GM10248 (cell line): ENCODE measurements at regions not wholly inside any gene's neighbourhood (a gene's known extent, or its start where the extent isn't known, plus 50 kb on each side); places are given as distances from the start of the nearest gene placed in this dataset.

ENCODE experiments used
- CTCF ChIA-PET: fragments of 300-600 bp; sonication (Branson Sonifier 250); formaldehyde crosslinking; extraction: SDS; loops from one replicate; lab custom pipeline; 2021; ENCODE audit warnings: antibody characterized with exemption; lab: Yijun Ruan, JAX
- POLR2A ChIA-PET: fragments of 350-650 bp; sonication (Branson Sonifier 250); formaldehyde crosslinking; extraction: SDS; loops from one replicate; lab custom pipeline; 2020; ENCODE audit warnings: antibody characterized with exemption; lab: Yijun Ruan, JAX
- DNase-seq: peaks from one replicate; pipeline ENCODE4 v3.0.0; 2012; ENCODE audit errors: extremely low spot score
- CTCF ChIP-seq: IDR thresholded peaks from 2 replicates; pipeline ENCODE4 v1.5.1; 2012; ENCODE audit warnings: mild to moderate bottlenecking, low read depth; ENCODE audit errors: extremely low read depth, missing control alignments, control extremely low read depth

- POLR2A ChIA-PET, result no interaction called here
- TF ChIP-seq CTCF, result no peak
- DNase-seq, result no peak
- CTCF ChIA-PET, result no interaction called here
These were observed 204.3 kb downstream of the ERCC6L2 start for GRCh38 chr9:96079779-96080178.

GRCh38 chr9:96078897-96079490 is 203.5 kb downstream of the ERCC6L2 start:
- no peak for DNase-seq
- TF ChIP-seq CTCF, result no peak
- ChIA-PET POLR2A (no interaction called here), CTCF (no interaction called here)

GRCh38 chr9:96075757-96076156 is 200.3 kb downstream of the ERCC6L2 start:
- no peak for TF ChIP-seq CTCF
- ChIA-PET CTCF (interaction anchor here (1.3 kb wide), 1 partner anchor 157 kb away, joined by 4 read pairs; no protein-coding TSS in a partner anchor), POLR2A (no interaction called here)
- no peak for DNase-seq

- ChIA-PET CTCF (interaction anchor here (1.3 kb wide), 2 partner anchors 157 to 312 kb away, joined by 4 read pairs; no protein-coding TSS in a partner anchor), POLR2A (no interaction called here)
- TF ChIP-seq CTCF, result no peak
- DNase-seq, result no peak
These were observed 199.6 kb downstream of the ERCC6L2 start for GRCh38 chr9:96075111-96075510.

- no peak for DNase-seq
- CTCF ChIA-PET, result interaction anchor here (1.3 kb wide), 1 partner anchor 311 kb away, joined by 4 read pairs; no protein-coding TSS in a partner anchor
- POLR2A ChIA-PET, result no interaction called here
- TF ChIP-seq CTCF, result no peak
These were observed 198.3 kb downstream of the ERCC6L2 start for GRCh38 chr9:96073531-96074480.

- ChIA-PET CTCF (no interaction called here), POLR2A (no interaction called here)
- no peak for DNase-seq
- no peak for TF ChIP-seq CTCF
These were observed 197.4 kb downstream of the ERCC6L2 start for GRCh38 chr9:96072930-96073329.
